ENCODE measurements at regions not wholly inside any gene's neighbourhood (a gene's known extent, or its start where the extent isn't known, plus 50 kb on each side); places are given as distances from the start of the nearest gene placed in this dataset.

DNA sequence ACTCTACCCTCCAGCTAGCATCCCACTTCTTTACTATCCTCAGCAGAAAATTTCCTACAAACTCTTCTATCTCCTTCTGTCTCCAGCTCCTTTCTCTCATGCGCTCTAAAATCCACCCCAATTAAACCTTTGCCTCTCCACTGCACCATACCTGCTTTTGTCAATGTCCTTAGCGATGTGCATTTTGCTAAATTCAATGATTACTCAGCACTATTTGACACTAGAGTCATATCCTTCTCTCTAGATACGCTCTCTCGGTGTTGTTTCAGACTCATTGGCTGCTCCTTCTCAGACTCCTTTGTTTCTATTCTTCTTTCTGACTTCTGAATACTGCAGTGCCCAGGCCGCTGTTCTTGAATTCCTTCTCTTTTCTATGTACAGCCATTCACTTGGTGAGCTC lies 144.2 kb downstream of the HLX start:
- TF ChIP-seq, protein P1, sequence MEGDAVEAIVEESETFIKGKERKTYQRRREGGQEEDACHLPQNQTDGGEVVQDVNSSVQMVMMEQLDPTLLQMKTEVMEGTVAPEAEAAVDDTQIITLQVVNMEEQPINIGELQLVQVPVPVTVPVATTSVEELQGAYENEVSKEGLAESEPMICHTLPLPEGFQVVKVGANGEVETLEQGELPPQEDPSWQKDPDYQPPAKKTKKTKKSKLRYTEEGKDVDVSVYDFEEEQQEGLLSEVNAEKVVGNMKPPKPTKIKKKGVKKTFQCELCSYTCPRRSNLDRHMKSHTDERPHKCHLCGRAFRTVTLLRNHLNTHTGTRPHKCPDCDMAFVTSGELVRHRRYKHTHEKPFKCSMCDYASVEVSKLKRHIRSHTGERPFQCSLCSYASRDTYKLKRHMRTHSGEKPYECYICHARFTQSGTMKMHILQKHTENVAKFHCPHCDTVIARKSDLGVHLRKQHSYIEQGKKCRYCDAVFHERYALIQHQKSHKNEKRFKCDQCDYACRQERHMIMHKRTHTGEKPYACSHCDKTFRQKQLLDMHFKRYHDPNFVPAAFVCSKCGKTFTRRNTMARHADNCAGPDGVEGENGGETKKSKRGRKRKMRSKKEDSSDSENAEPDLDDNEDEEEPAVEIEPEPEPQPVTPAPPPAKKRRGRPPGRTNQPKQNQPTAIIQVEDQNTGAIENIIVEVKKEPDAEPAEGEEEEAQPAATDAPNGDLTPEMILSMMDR (conservative IDR thresholded peaks at IDR 0.05; ENCODE audit: low read depth, low read length) = no peak
- no peak overlapping the region for H3K4me3 ChIP-seq (ENCODE audit: low read length)
- DNase-seq (ENCODE audit: low read depth) = no peak

DNA sequence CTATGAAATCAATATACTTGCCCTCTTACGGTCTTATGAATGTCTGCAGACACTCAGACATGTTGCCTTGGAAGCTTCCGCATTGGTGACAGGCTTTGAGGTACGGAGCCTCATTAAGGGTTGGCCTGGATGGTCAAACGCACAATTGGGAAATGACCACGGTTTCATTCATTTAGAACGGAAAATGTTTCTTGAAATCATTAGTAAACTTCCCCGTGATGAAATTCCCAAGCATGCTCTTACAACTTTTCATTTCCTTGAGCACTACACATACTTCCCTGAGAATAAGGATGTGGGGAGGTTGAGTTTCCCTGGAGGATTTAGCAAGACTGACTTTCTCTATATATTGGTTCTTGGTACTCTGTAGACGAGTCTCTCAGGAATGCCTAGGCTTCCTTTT lies 146.3 kb downstream of the HLX start:
- TF ChIP-seq, protein P1 (conservative IDR thresholded peaks at IDR 0.05; ENCODE audit: low read depth, low read length) = no peak
- DNase-seq (ENCODE audit: low read depth) = no peak
- no peak overlapping the region for H3K4me3 ChIP-seq (ENCODE audit: low read length)

DNA sequence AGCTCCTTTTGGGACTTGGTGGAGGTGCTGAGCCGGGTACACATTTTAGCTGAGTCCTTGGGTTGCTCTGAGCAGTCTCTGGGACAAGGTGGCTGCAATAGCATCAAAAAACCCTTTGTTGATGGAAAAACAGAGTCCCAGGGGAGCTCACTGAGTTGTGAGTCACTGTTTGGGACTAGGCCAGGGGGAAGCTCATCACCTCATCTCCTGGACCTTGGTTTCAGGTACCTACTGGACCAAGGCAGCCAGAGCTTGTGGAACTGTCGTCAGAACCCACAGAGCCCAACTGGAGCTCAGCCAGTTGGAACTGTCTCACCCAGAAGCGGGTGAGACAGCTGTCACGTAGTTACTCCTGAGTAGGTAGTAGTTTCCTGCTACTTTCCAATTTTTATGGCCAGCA lies 146.7 kb downstream of the HLX start:
- DNase-seq (ENCODE audit: low read depth) = no peak
- TF ChIP-seq, protein P1 (conservative IDR thresholded peaks at IDR 0.05; ENCODE audit: low read depth, low read length) = no peak
- H3K4me3 ChIP-seq (ENCODE audit: low read length) = no peak overlapping the region

DNA sequence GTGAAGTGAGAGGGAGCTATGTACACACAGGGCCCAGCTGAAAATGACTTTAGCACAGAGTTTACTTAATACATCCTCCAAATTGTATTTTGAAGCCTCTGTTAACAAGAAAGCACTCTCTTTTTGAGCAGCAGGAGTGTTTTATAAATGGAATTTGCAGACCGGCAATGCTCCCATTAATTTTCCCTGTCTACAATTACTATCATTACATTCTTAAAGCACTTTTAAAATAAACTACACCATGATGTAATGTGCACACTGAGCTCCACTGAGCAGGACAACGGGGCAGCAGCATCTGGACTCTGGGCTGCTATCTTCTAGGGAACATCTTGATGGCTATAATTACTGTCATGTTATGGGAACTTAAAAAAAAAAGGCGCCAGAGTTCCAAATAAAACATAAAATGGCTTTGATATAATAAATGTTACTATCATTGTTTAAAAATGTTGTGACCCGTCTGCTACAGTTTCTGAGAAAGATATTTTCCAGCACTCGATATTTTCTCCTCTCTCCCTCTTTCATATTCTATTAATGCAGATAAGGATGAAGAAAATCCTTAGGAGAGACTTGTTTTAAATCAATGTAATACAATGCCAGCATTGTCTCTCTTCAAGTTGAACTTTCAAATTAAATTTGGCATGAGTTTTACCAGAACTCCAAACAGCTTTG lies 150.9 kb downstream of the HLX start:
- DNase-seq (ENCODE audit: low read depth) = no peak
- TF ChIP-seq, protein P1 (conservative IDR thresholded peaks at IDR 0.05; ENCODE audit: low read depth, low read length) = no peak
- no peak overlapping the region for H3K4me3 ChIP-seq (ENCODE audit: low read length)

DNA sequence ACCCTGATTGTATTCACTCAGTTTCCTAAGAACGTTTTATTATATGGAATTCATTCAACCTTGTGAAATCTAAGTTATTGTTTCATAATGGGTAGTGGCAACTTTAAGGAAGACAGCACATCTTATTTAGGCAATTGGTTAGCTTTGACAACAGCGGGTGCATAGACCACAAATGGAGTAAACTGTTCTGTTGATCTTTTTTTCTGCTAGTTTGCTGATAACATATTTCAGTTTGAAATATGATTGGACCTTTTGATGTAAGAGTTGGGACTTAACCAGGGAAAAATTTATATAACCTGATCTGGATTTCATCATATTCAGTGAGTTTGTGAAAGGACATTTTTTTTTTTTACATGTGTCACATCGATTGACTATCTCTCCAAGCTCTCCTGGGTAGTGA lies 151.7 kb downstream of the HLX start:
- TF ChIP-seq, protein P1 (conservative IDR thresholded peaks at IDR 0.05; ENCODE audit: low read depth, low read length) = no peak
- no peak for DNase-seq (ENCODE audit: low read depth)

DNA sequence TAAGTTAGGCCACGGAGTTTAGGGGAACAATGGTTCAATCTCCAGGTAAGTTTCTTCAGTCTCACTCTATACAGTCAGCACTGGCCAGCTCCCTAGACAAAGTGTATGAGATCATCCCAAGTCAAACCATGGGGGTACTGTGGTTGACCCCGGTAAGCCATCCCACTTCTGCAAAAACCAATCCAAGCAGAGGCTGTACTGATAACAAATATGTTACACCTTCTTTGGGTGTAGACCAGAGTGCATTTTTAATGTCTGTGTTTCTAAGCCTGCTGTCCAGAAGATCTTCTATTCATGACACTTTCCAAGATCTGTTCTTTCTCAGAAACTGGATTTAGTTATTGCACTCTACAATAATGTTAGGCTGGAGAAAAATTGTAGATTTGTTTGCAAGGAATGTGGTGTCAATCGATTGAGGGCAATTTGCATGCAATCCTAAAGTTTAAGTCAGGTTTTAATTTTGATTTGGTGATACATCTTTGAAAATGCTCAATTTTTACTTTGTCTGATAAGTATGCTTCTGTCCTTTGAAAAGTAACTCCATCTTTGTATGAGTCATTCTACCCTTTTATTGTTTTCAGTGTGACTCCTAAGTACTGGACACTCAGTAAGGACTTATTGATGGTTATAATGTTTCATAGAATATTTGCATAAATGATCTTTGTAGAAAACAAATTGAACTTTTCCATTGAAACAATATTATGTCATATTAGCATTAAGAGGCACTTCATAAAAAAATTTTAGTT lies 152.4 kb downstream of the HLX start:
- TF ChIP-seq, protein P1 (conservative IDR thresholded peaks at IDR 0.05; ENCODE audit: low read depth, low read length) = no peak
- no peak overlapping the region for H3K4me3 ChIP-seq (ENCODE audit: low read length)
- DNase-seq (ENCODE audit: low read depth) = no peak

More for the DNA sequence above, 151.7 kb downstream of the HLX start:
- H3K4me3 ChIP-seq (ENCODE audit: low read length) = no peak overlapping the region

DNA sequence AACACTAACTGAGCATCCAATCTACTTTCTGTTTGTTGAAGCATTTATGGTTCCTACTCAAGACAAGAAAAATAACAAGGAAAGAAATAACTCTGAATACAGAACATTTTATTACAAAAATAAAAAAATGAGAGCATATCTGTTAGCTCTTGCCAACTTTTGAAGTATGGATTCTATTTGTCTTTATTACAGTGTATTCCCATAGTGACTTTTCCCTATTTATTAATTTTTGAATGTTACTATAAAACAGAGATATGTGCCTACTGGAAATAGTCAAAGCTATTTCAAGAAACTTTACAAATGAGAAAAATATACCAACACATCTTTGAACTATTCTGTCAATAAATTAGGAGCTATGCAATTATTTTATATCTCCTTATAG lies 153.0 kb downstream of the HLX start:
- TF ChIP-seq, protein P1 (conservative IDR thresholded peaks at IDR 0.05; ENCODE audit: low read depth, low read length) = no peak

More for the DNA sequence above, 153.0 kb downstream of the HLX start:
- H3K4me3 ChIP-seq (ENCODE audit: low read length) = no peak overlapping the region
- DNase-seq (ENCODE audit: low read depth) = no peak

All from retinal pigment epithelial cell (primary cell).